KOPT-K1 (cell line): ENCODE measurements at regions not wholly inside any gene's neighbourhood (a gene's known extent, or its start where the extent isn't known, plus 50 kb on each side); places are given as distances from the start of the nearest gene placed in this dataset.
"Not testable (repeated sequence)": the region's sequence is repeated elsewhere in the genome, so short reads cannot be mapped to it uniquely, and the experiment has no call there.

Experiments used
- H3K27ac ChIP-seq: fragments of 200-600 bp; sonication (generic); 2 replicates; pipeline ENCODE4 v1.5.1; 2016; ENCODE audit warnings: antibody characterized with exemption, mild to moderate bottlenecking, low read depth, low read length; ENCODE audit not compliant: poor library complexity, severe bottlenecking
- H3K36me3 ChIP-seq: fragments of 200-600 bp; sonication (generic); 2 replicates; pipeline ENCODE4 v1.5.1; 2017; ENCODE audit warnings: antibody characterized with exemption, mild to moderate bottlenecking, low read length, moderate library complexity; ENCODE audit not compliant: insufficient read depth
- H3K9me3 ChIP-seq: fragments of 200-600 bp; sonication (generic); 2 replicates; pipeline ENCODE4 v1.5.1; 2017; ENCODE audit warnings: antibody characterized with exemption, low read length, mild to moderate bottlenecking; ENCODE audit not compliant: insufficient read depth, poor library complexity, severe bottlenecking

- no peaks in the 10 kb centered on the region for H3K36me3 ChIP-seq
- no peaks in the 10 kb centered on the region for H3K9me3 ChIP-seq
- no peak overlapping the region for H3K27ac ChIP-seq
These were observed 127.4 kb upstream of the ATP2B1 start for GRCh38 chr12:89836026-89836425.

GRCh38 chr12:89834676-89835075 lies 126.0 kb upstream of the ATP2B1 start:
- Histone ChIP-seq H3K27ac (no peak overlapping the region), H3K36me3 (no peaks in the 10 kb centered on the region), H3K9me3 (no peaks in the 10 kb centered on the region)

DNA sequence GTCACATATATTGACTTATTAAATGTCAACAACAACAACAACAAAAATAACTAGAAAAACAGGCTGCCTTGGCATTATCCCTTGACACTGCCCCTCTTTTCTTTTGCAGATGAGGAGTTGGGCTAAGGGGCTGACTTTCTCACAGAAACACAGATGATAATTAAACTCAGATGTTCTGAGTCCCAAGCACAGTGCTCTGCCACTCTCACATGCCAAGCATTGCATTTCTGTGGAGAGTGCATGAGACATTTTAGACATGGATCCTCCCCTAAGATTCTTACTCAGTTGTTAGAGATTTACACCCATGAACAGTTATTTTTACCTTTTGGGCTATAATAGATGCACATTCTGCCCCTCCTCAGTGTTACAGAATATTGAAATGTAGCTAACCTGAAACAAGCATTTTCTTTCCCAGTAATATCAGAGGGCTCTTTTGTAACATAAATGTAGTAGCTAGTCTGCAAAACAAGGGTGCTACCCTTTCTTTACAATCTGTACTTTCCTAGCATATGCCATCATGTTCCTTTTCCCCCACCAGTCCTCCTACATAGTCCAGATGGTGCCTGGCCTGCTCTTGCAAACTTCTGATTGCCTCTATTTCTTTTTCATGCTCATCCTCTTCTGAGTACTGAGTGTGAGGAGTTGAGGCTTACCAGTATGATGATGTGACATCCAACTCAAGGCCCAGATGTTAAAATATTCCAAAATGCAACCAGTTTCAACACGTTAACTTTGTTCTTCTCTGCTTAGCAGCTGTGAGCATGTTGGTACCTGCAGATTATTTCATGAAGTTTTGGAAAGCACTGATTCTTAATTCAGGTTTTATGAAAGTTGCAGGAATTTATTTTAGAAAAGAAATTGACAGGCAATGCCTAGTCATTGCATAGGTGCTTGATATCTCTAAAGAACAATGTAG lies 125.0 kb upstream of the ATP2B1 start:
- Histone ChIP-seq H3K27ac (no peak overlapping the region), H3K9me3 (no peaks in the 10 kb centered on the region), H3K36me3 (no peaks in the 10 kb centered on the region)

- no peak overlapping the region for H3K27ac ChIP-seq
- H3K9me3 ChIP-seq: no peaks in the 10 kb centered on the region
- no peaks in the 10 kb centered on the region for H3K36me3 ChIP-seq
These were observed 123.7 kb upstream of the ATP2B1 start for GRCh38 chr12:89832336-89832735.

- Histone ChIP-seq H3K9me3 (no peaks in the 10 kb centered on the region), H3K36me3 (no peaks in the 10 kb centered on the region), H3K27ac (no peak overlapping the region)
These were observed 122.9 kb upstream of the ATP2B1 start for GRCh38 chr12:89831310-89832095.

GRCh38 chr12:89829434-89829975 lies 120.9 kb upstream of the ATP2B1 start:
- Histone ChIP-seq H3K27ac (no peak overlapping the region), H3K36me3 (no peaks in the 10 kb centered on the region), H3K9me3 (no peaks in the 10 kb centered on the region)

- Histone ChIP-seq H3K9me3 (no peaks in the 10 kb centered on the region), H3K36me3 (no peaks in the 10 kb centered on the region), H3K27ac (no peak overlapping the region)
These were observed 119.9 kb upstream of the ATP2B1 start for GRCh38 chr12:89828575-89828974.

GRCh38 chr12:89827592-89827991 lies 119.0 kb upstream of the ATP2B1 start:
- Histone ChIP-seq H3K36me3 (no peaks in the 10 kb centered on the region), H3K27ac (no peak overlapping the region)

GRCh38 chr12:89826468-89826867 lies 117.8 kb upstream of the ATP2B1 start:
- Histone ChIP-seq H3K36me3 (no peaks in the 10 kb centered on the region), H3K9me3 (no peaks in the 10 kb centered on the region), H3K27ac (no peak overlapping the region)

More at GRCh38 chr12:89827592-89827991, 119.0 kb upstream of the ATP2B1 start:
- no peaks in the 10 kb centered on the region for H3K9me3 ChIP-seq

GRCh38 chr12:89825591-89826449 lies 117.2 kb upstream of the ATP2B1 start:
- no peaks in the 10 kb centered on the region for H3K9me3 ChIP-seq
- no peak overlapping the region for H3K27ac ChIP-seq
- H3K36me3 ChIP-seq: no peaks in the 10 kb centered on the region

DNA sequence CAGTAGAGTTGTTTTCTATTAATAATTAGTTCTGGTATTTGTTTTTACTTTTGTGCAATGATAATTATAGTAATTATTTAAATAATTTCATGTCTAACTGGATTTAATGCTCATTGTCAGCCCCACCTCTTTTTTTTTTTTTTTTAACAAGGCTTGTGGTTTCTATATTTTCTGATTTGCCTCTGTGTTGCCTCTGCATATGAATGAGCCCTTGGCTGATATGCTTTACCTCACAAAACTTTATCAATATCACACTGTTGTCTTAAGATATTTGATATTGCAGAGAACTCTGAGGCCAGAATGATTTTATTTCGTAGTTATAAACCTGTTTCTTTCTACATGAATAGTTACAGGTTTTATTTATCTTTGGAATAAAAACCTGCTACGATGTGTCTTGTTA lies 116.2 kb upstream of the ATP2B1 start:
- H3K36me3 ChIP-seq: no peaks in the 10 kb centered on the region
- no peaks in the 10 kb centered on the region for H3K9me3 ChIP-seq
- no peak overlapping the region for H3K27ac ChIP-seq

DNA sequence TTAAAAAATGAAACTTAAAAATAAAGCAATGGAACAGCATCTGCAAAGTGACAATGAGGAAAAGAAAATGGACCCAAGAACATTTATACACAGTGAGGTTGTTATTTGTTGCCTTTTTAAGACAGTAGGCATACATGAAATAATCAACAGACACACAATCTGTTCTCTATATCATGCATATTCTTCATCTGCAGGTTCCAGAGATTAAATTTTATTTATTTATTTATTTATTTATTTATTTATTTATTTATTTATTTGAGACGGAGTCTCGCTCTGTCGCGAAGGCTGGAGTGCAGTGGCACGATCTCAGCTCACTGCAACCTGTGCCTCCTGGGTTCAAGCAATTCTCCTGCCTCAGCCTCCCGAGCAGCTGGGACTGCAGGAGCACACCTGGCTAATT lies 114.4 kb upstream of the ATP2B1 start:
- H3K27ac ChIP-seq, H3K36me3 ChIP-seq, H3K9me3 ChIP-seq: not testable (repeated sequence)

DNA sequence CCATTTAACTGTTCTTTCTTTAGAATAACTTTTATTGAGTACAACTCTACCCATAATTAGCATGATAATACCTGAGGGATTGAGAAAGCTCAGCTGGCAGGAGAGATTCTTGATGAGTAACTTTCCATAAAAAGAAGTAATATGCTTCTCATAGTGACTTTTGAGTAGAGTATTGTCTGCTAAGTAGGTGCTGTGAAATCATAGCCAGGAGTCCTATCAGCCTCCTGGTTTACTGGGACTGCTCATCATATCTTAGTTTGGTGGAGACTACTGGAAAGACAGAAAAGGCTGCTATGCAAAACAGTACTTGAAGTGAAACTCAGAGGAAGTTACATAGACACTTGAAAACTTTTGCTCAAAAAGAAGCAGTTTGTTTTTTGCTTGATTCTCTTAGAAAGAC lies 113.3 kb upstream of the ATP2B1 start:
- Histone ChIP-seq H3K36me3 (no peaks in the 10 kb centered on the region), H3K9me3 (no peaks in the 10 kb centered on the region), H3K27ac (no peak overlapping the region)

DNA sequence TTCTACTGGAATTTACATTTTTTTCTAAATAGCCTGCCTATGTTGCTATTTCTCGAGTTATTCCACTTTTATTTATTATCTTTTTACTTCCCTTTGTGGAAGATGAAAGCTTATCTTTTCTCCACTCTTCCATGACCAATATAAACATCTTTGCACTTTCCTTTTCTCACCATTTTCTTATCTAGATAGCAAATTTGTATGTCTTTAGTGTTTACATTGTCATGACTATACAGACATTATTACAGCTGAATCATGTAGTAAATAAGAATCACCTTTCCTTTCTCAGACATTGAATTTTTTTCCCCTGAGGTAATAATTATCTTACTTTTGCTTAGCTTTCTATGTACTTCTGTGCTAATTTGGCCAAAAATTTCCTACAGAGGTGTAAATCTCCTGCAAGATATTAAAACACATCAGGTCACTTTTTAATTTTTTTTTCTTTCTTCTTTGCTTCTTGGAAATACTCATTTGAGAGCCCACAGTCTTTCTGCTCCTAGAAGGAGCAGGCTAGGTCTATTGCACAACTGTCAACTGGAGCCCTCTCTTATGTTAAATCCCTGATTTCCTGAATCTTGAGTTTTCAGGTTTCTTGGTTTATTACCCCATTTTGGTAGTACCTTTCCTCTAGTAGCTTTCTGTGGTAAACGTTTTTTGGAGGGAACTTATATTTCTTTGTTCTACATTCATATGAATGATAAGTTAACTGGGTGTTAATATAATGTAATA lies 109.0 kb upstream of the ATP2B1 start:
- no peaks in the 10 kb centered on the region for H3K9me3 ChIP-seq
- H3K36me3 ChIP-seq: no peaks in the 10 kb centered on the region
- no peak overlapping the region for H3K27ac ChIP-seq
